Parathyroid adenoma (tissue), 2 donors: ENCODE measurements at regions not wholly inside any gene's neighbourhood (a gene's known extent, or its start where the extent isn't known, plus 50 kb on each side); places are given as distances from the start of the nearest gene placed in this dataset.

ENCODE experiments used
- H2AFZ ChIP-seq: fragments of 300-600 bp; sonication (generic); one replicate; pipeline ENCODE4 v1.7.0; 2017; ENCODE audit warnings: antibody characterized with exemption, mild to moderate bottlenecking
- H3K27ac ChIP-seq: fragments of 300-600 bp; sonication (generic); one replicate; pipeline ENCODE4 v1.7.0; 2017
- H3K27me3 ChIP-seq: fragments of 300-600 bp; sonication (generic); one replicate; pipeline ENCODE4 v1.7.0; 2017; ENCODE audit warnings: low read length; ENCODE audit not compliant: control insufficient read depth, insufficient read depth
- H3K36me3 ChIP-seq: fragments of 300-600 bp; sonication (generic); one replicate; pipeline ENCODE4 v1.7.0; 2017; ENCODE audit warnings: low read length; ENCODE audit not compliant: control insufficient read depth, insufficient read depth
- H3K4me1 ChIP-seq: fragments of 300-600 bp; sonication (generic); one replicate; pipeline ENCODE4 v1.7.0; 2017; ENCODE audit warnings: control low read depth
- H3K4me2 ChIP-seq: fragments of 300-600 bp; sonication (generic); one replicate; pipeline ENCODE4 v1.7.0; 2017; ENCODE audit warnings: low read length
- H3K4me3 ChIP-seq: fragments of 300-600 bp; sonication (generic); one replicate; pipeline ENCODE4 v1.7.0; 2017; ENCODE audit warnings: low read depth, low read length
- H3K79me2 ChIP-seq: fragments of 300-600 bp; sonication (generic); one replicate; pipeline ENCODE4 v1.7.0; 2017; ENCODE audit warnings: control low read depth
- H3K9ac ChIP-seq: fragments of 300-600 bp; sonication (generic); one replicate; pipeline ENCODE4 v1.7.0; 2017; ENCODE audit warnings: mild to moderate bottlenecking
- H3K9me3 ChIP-seq: fragments of 300-600 bp; sonication (generic); one replicate; pipeline ENCODE4 v1.7.0; 2017; ENCODE audit warnings: low read length; ENCODE audit not compliant: control insufficient read depth
- TF ChIP-seq, protein P1 (sequence below): fragments of 300-600 bp; sonication (generic); IDR thresholded peaks from one replicate; pipeline ENCODE4 v1.7.0; 2017; ENCODE audit warnings: antibody characterized with exemption, mild to moderate bottlenecking
- donor health status: primary hyperparathyroidism.

DNA sequence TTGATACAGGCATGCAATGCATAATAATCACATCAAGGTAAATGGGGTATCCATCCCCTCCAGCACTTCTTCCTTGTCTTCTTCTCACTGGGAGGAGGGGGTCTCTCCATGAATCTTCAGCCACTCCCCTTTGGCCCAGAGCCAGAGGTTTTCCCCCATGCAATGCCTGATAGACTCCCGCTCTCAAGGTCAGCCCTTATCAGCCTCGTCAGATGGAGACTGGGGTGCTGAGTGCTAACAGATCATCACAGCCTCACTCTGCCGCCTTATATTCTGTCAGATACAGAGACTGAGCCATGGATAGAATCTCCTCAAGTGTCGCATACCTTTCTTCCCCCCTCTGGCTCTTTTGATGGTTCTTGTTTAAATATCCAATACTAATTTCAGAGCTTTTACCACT is 503.1 kb downstream of the AACS start:
- Histone ChIP-seq H3K27ac (no peak overlapping the region), H2AFZ (no peak overlapping the region), H3K9ac (no peak overlapping the region), H3K36me3 (no peaks in the 10 kb centered on the region), H3K4me3 (no peak overlapping the region), H3K79me2 (no peaks in the 10 kb centered on the region), H3K4me2 (no peak overlapping the region), H3K27me3 (no peaks in the 10 kb centered on the region), H3K9me3 (no peaks in the 10 kb centered on the region), H3K4me1 (no peaks in the 10 kb centered on the region)
- TF ChIP-seq, protein P1, sequence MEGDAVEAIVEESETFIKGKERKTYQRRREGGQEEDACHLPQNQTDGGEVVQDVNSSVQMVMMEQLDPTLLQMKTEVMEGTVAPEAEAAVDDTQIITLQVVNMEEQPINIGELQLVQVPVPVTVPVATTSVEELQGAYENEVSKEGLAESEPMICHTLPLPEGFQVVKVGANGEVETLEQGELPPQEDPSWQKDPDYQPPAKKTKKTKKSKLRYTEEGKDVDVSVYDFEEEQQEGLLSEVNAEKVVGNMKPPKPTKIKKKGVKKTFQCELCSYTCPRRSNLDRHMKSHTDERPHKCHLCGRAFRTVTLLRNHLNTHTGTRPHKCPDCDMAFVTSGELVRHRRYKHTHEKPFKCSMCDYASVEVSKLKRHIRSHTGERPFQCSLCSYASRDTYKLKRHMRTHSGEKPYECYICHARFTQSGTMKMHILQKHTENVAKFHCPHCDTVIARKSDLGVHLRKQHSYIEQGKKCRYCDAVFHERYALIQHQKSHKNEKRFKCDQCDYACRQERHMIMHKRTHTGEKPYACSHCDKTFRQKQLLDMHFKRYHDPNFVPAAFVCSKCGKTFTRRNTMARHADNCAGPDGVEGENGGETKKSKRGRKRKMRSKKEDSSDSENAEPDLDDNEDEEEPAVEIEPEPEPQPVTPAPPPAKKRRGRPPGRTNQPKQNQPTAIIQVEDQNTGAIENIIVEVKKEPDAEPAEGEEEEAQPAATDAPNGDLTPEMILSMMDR, result no peak

DNA sequence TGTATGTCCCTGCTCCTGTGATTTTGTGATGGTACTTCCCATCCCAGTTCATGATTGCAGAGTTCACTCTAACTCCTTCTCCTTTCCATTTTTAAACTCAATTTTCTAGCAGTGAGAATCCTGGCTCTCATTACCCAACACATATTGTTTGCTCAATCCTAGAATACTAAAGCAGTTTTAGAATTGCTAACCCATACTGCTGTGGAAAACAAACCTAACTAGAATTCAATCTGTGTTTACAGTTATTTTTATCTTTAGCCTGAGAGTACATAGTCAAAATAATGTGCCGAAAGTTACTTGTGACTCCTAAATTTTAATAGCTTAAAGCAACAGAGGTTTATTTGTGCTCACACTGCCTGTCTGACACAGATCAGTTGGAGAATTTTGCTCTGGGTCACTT is 508.0 kb downstream of the AACS start:
- Histone ChIP-seq H3K79me2 (no peaks in the 10 kb centered on the region), H3K9me3 (no peaks in the 10 kb centered on the region), H3K27me3 (no peaks in the 10 kb centered on the region), H3K36me3 (no peaks in the 10 kb centered on the region), H3K4me2 (no peak overlapping the region), H3K27ac (no peak overlapping the region), H2AFZ (no peak overlapping the region), H3K4me3 (no peak overlapping the region), H3K9ac (no peak overlapping the region), H3K4me1 (no peaks in the 10 kb centered on the region)
- TF ChIP-seq, protein P1, result no peak

DNA sequence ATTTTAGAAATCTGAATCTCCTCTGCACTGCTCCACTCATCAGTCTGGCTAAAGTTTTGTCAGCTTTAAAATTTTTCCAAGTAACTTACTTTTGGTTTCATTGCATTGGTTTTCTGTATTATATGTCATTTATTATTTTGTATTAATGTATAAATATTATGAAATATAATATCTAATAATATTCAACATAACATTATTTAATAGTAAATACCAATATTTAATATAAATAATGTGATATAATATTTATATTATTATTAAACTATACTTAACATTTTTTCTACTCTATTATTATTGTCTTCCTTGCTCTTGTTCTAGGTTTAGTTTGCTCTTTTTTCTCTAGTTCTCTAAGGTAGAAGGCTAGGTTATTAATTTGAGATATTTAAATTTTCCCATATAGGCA is 512.1 kb downstream of the AACS start:
- Histone ChIP-seq H3K4me2 (no peak overlapping the region), H3K27me3 (no peaks in the 10 kb centered on the region), H3K9ac (no peak overlapping the region), H3K27ac (no peak overlapping the region), H3K9me3 (no peaks in the 10 kb centered on the region), H2AFZ (no peak overlapping the region), H3K4me1 (no peaks in the 10 kb centered on the region), H3K36me3 (no peaks in the 10 kb centered on the region), H3K4me3 (no peak overlapping the region), H3K79me2 (no peaks in the 10 kb centered on the region)
- TF ChIP-seq, protein P1, result no peak

DNA sequence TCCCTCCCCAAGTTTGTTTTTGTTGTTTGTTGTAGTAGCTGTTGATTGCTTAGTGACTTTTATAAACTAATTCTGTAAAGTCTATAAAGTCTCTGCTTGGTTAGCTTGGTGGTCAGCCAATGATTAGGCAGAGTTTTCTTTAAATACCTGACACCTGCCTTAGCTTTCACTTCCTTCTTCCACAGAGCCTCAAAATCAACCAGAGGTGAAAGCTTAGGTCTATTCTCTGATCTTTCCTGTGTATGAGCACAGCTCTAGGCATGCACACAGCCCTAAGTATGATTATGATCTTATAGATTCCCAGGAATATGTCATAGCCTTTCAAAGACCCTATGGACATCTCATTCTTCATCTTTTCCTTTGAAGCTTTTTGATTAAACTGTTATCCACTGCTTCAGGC is 514.7 kb downstream of the AACS start:
- Histone ChIP-seq H3K9me3 (no peaks in the 10 kb centered on the region), H3K4me1 (no peaks in the 10 kb centered on the region), H3K27ac (no peak overlapping the region), H2AFZ (no peak overlapping the region), H3K4me2 (no peak overlapping the region), H3K79me2 (no peaks in the 10 kb centered on the region), H3K36me3 (no peaks in the 10 kb centered on the region), H3K27me3 (no peaks in the 10 kb centered on the region), H3K9ac (no peak overlapping the region), H3K4me3 (no peak overlapping the region)
- TF ChIP-seq, protein P1, result no peak

DNA sequence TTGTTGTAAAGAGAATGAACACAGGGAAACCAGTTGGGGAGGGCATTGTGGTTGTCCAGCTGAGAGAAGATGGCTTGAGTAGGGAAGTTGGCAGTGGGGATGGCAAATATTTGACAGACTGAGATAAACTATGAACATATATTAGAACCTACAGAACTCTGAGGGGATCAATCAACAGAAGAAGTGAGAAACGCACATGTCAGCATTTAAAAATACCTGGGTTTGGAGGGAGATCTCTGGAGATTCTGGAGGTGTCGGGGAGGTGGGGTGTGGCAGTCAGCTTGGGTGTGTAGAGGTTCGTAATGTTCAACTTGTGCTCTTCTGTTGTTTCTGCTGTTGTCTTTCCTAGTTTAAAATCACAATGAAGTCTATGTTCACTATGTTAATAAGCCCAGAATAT is 517.8 kb downstream of the AACS start:
- no peak overlapping the region for H3K4me2 ChIP-seq
- H3K27me3 ChIP-seq, result no peaks in the 10 kb centered on the region
- H3K4me3 ChIP-seq, result no peak overlapping the region
- no peaks in the 10 kb centered on the region for H3K9me3 ChIP-seq
- TF ChIP-seq, protein P1, result no peak
- no peak overlapping the region for H2AFZ ChIP-seq
- H3K9ac ChIP-seq, result no peak overlapping the region
- no peaks in the 10 kb centered on the region for H3K36me3 ChIP-seq
- H3K79me2 ChIP-seq, result no peaks in the 10 kb centered on the region
- H3K4me1 ChIP-seq, result no peaks in the 10 kb centered on the region
- H3K27ac ChIP-seq, result no peak overlapping the region
